ENCODE measurements at regions not wholly inside any gene's neighbourhood (a gene's known extent, or its start where the extent isn't known, plus 50 kb on each side); places are given as distances from the start of the nearest gene placed in this dataset.

- TF ChIP-seq POLR2A (IDR thresholded peaks at IDR 0.05; ENCODE audit: low read depth, low read length) = no peak
- no peak for TF ChIP-seq POLR2AphosphoS5 (IDR thresholded peaks at IDR 0.05; ENCODE audit: low read depth, low read length)
- no peak for TF ChIP-seq TAF1 (IDR thresholded peaks at IDR 0.05; ENCODE audit: borderline replicate concordance, low read depth, low read length)
These were observed 91.8 kb downstream of the KCNJ2 start for GRCh38 chr17:70261170-70261569.
